Endothelial cell of umbilical vein (primary cell): ENCODE measurements at regions not wholly inside any gene's neighbourhood (a gene's known extent, or its start where the extent isn't known, plus 50 kb on each side); places are given as distances from the start of the nearest gene placed in this dataset.

Experiments used
- BruUV-seq: library from RNA; stranded (reverse); fragments of 400-500 nt; replicated peaks from 2 replicates; lab custom pipeline; 2021; lab: Mats Ljungman, UMichigan
- CTCF ChIA-PET: fragments of 300-600, 350-600 bp; sonication (Branson Sonifier 250); formaldehyde crosslinking; loops from one replicate; lab custom pipeline; 2021; ENCODE audit warnings: antibody characterized with exemption, inconsistent platforms; lab: Charles Lee
- POLR2A ChIA-PET: fragments of 300-600, 350-600 bp; sonication (Branson Sonifier 250); formaldehyde crosslinking; loops from one replicate; lab custom pipeline; 2021; ENCODE audit warnings: antibody characterized with exemption, inconsistent platforms; lab: Charles Lee
- DNase-seq: peaks from one replicate; pipeline ENCODE4 v3.0.0-alpha.2; 2011; ENCODE audit warnings: low read depth, low spot score
- FAIRE-seq: peaks from 2 replicates; lab custom pipeline; 2011; peaks lifted over from hg19 to GRCh38; lab: Jason Lieb, UNC
- H2AFZ ChIP-seq: 2 replicates; pipeline ENCODE4 v1.6.0; 2012; ENCODE audit warnings: low read depth, low read length, control low read depth, inconsistent platforms
- H3K27ac ChIP-seq: 2 replicates; pipeline ENCODE4 v1.5.1; 2011; ENCODE audit warnings: low read depth, mild to moderate bottlenecking, control low read depth, low read length, moderate library complexity; ENCODE audit not compliant: insufficient read depth
- H3K27me3 ChIP-seq, 2 experiments: 2 replicates each; pipeline versions ENCODE4 v1.6.0 to v1.6.1; 2011; ENCODE audit warnings: low read length in 2 of 2, mixed read lengths in 1 of 2; ENCODE audit not compliant: control insufficient read depth in 2 of 2, insufficient read depth in 2 of 2
- H3K36me3 ChIP-seq, 2 experiments: 2 replicates in 1 of 2; 3 replicates in 1 of 2; pipeline ENCODE4 v1.5.1; 2011; ENCODE audit warnings: low read length in 2 of 2, mild to moderate bottlenecking in 1 of 2, moderate library complexity in 1 of 2; ENCODE audit not compliant: control insufficient read depth in 2 of 2, insufficient read depth in 2 of 2; ENCODE audit errors: extremely low read depth in 1 of 2
- H3K4me1 ChIP-seq: 3 replicates; pipeline ENCODE4 v1.5.1; 2011; ENCODE audit warnings: mild to moderate bottlenecking, low read length; ENCODE audit not compliant: control insufficient read depth, insufficient read depth; ENCODE audit errors: extremely low read depth
- H3K4me2 ChIP-seq: 2 replicates; pipeline ENCODE4 v1.6.1; 2011; ENCODE audit warnings: low read length, control low read depth, mixed read lengths; ENCODE audit not compliant: insufficient read depth
- H3K4me3 ChIP-seq, 3 experiments: fragments of 200-600 bp in 1 of 3; sonication (generic), shearing (Covaris generic) in 1 of 3; replicated peaks in 1 of 3; 2 replicates each; pipeline ENCODE4 v1.5.1; 2011 to 2016; ENCODE audit warnings: control low read depth in 3 of 3, low read length in 3 of 3, mild to moderate bottlenecking in 2 of 3, inconsistent platforms in 1 of 3, low read depth in 1 of 3, moderate library complexity in 1 of 3; ENCODE audit not compliant: insufficient read depth in 1 of 3
- H3K79me2 ChIP-seq: 2 replicates; pipeline ENCODE4 v1.6.0; 2012; ENCODE audit warnings: low read length, inconsistent platforms; ENCODE audit not compliant: control insufficient read depth, insufficient read depth
- H3K9ac ChIP-seq: replicated peaks from 2 replicates; pipeline ENCODE3; 2011; ENCODE audit warnings: low read length, control low read depth; ENCODE audit not compliant: insufficient read depth; ENCODE audit errors: extremely low read depth
- H3K9me1 ChIP-seq: replicated peaks from 3 replicates; pipeline ENCODE4 v1.6.0; 2011; ENCODE audit warnings: mild to moderate bottlenecking, low read length; ENCODE audit not compliant: control insufficient read depth, insufficient read depth; ENCODE audit errors: extremely low read depth
- H3K9me3 ChIP-seq: replicated peaks from 2 replicates; pipeline ENCODE4 v1.5.1; 2012; ENCODE audit warnings: low read length, inconsistent platforms; ENCODE audit not compliant: control insufficient read depth, insufficient read depth
- H4K20me1 ChIP-seq: replicated peaks from 2 replicates; pipeline ENCODE3; 2011; ENCODE audit warnings: mild to moderate bottlenecking, low read length; ENCODE audit not compliant: control insufficient read depth, insufficient read depth; ENCODE audit errors: extremely low read depth
- CTCF ChIP-seq, 2 donors: IDR thresholded peaks; 1 replicate in 1 of 2; 2 replicates in 1 of 2; pipeline ENCODE4 v1.5.1; 2011; ENCODE audit warnings: low read length in 2 of 2, mild to moderate bottlenecking in 2 of 2, moderate library complexity in 2 of 2, control low read depth in 1 of 2, inconsistent platforms in 1 of 2, low read depth in 1 of 2; ENCODE audit not compliant: insufficient read depth in 1 of 2; ENCODE audit errors: extremely low read depth in 1 of 2
- EZH2 ChIP-seq: IDR thresholded peaks from 2 replicates; pipeline ENCODE4 v1.6.1; 2012; ENCODE audit warnings: borderline replicate concordance, low read depth, mild to moderate bottlenecking, moderate library complexity, low read length, inconsistent platforms; ENCODE audit not compliant: severe bottlenecking
- FOS ChIP-seq: IDR thresholded peaks from 2 replicates; pipeline ENCODE4 v1.6.1; 2011; ENCODE audit warnings: mild to moderate bottlenecking, low read length, moderate library complexity, borderline replicate concordance; ENCODE audit not compliant: insufficient read depth
- GATA2 ChIP-seq: IDR thresholded peaks from 2 replicates; pipeline ENCODE4 v1.7.0; 2011; ENCODE audit warnings: low read depth, mild to moderate bottlenecking, moderate library complexity, mixed read lengths, low read length; ENCODE audit not compliant: insufficient read length, insufficient read depth
- JUN ChIP-seq: IDR thresholded peaks from 2 replicates; pipeline ENCODE4 v1.6.1; 2011; ENCODE audit warnings: borderline replicate concordance, low read depth; ENCODE audit not compliant: insufficient read length, insufficient read depth
- MAX ChIP-seq: IDR thresholded peaks from 2 replicates; pipeline ENCODE4 v1.6.1; 2011; ENCODE audit not compliant: insufficient read depth, insufficient read length
- MYC ChIP-seq: IDR thresholded peaks from one replicate; pipeline ENCODE4 v1.6.1; 2011; ENCODE audit warnings: mild to moderate bottlenecking, low read depth, low read length
- POLR2AphosphoS5 ChIP-seq: IDR thresholded peaks from 2 replicates; pipeline ENCODE4 v1.6.1; 2012; ENCODE audit warnings: low read depth, mild to moderate bottlenecking, control low read depth, low read length, moderate library complexity; ENCODE audit not compliant: insufficient read depth
- dilution Hi-C: fragments of 300-500 bp; cut with MboI; formaldehyde crosslinking; loops from one replicate; pipeline ENCODE4 v1.15.0; 2019; ENCODE audit warnings: low sequenced_read_pairs; ENCODE audit not compliant: extremely low pct_ligation_motif_present
- intact Hi-C: fragments of 100-400 bp; cut with micrococcal nuclease; formaldehyde crosslinking; loops from one replicate; pipeline ENCODE4 v1.10.0; 2022

GRCh38 chr18:62655520-62656219, 59.7 kb upstream of the PHLPP1 start:
- Histone ChIP-seq H3K9ac (no peak overlapping the region), H3K4me2 (no peak overlapping the region), H3K36me3 (no peaks in the 10 kb centered on the region), H3K79me2 (no peaks in the 10 kb centered on the region), H3K27me3 (peaks cover 0 to 2% of the 10 kb centered on the region in 2 experiments), H4K20me1 (no peaks in the 10 kb centered on the region), H3K9me3 (no peaks in the 10 kb centered on the region), H3K4me3 (no peak overlapping the region), H3K27ac (no peak overlapping the region), H3K9me1 (no peaks in the 10 kb centered on the region), H2AFZ (no peak overlapping the region), H3K4me1 (no peaks in the 10 kb centered on the region)
- DNase-seq = no peak
- CTCF ChIA-PET = no interaction called here
- dilution Hi-C loops (no loop called here), intact Hi-C loops (no loop called here)
- FAIRE-seq = no peak
- BruUV-seq = no TSS peak
- TF ChIP-seq POLR2AphosphoS5 (no peak), FOS (no peak), MYC (no peak), JUN (no peak), CTCF (IDR thresholded peaks at IDR 0.05; ENCODE audit: extremely low read depth in 1 of 2, insufficient read depth in 1 of 2, low read depth in 1 of 2, low read length in 2 of 2) (no peak), MAX (no peak), EZH2 (no peak), GATA2 (no peak)
- POLR2A ChIA-PET = no interaction called here
